ENCODE measurements at regions not wholly inside any gene's neighbourhood (a gene's known extent, or its start where the extent isn't known, plus 50 kb on each side); places are given as distances from the start of the nearest gene placed in this dataset.

DNA sequence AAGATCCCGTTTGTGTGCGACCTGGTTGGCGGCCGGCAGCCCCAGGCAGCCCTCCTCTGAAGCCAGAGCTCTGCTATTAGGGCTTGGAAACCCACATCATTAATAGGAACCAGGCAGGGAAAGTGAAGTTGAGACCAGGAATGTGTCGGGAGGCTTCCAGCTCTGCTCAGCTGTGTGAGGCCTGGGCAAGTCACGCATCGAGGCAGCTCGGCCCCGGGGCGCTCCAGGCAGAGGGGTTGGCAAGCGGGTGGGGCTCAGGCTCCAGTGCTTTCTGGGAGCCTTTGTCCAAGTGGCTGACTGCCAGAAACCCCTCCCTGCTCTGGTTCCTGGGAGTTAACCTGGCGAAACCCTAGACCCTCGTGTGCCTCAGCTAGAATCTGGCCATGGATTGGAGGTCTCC is 1151.7 kb downstream of the VRK1 start:
- no peak overlapping the region for H3K27ac Mint-ChIP-seq

DNA sequence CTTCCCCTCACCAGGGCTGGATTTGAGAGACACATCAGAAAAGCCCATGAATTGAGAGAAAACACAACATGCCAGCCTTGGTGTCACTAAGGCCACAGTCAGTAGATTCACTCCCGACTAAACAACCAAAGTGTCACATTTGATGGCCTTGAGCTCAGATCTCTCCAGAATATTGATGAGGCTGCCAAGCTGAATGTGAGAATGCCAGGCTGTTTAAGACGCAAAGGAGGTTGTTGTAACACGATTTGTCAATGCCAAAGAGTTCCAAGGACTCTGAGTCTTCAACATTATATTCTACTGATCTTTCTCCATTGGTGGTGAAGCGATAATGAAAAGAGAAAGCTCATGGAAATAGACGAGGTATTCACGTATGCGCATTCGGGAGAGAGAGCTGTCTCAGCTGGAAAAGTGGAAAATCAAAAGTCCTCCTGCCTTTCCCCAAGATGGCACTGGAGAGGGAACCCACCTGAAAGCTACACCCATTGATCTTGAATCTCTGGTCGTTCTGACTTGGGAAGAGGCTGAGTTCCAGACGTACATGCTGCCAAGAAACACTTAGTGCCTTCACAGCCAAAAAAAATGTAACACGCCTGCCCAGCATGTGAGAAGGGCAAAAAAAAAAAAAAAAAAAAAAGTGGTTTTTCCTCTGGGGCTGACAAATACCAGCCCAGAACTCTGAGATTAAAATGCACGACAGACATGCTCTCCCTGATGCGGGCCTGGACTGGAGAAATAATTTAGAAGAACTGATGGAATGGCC is 1159.6 kb downstream of the VRK1 start:
- CTCF ChIA-PET: no interaction called here
- intact Hi-C loops (cut with micrococcal nuclease): no loop called here
- Mint-ChIP-seq H3K27me3 (ENCODE audit: low read depth) (no peaks in the 10 kb centered on the region), H3K27ac (no peak overlapping the region), H3K36me3 (ENCODE audit: low read depth) (peaks cover 65% of the 10 kb centered on the region), H3K4me3 (no peak overlapping the region), H3K4me1 (ENCODE audit: low read depth) (peaks cover 27% of the 10 kb centered on the region), H3K9me3 (peaks cover 10% of the 10 kb centered on the region)
- DNase-seq: no peak

More for the DNA sequence above, 1151.7 kb downstream of the VRK1 start:
- peaks cover 52% of the 10 kb centered on the region for H3K4me1 Mint-ChIP-seq (ENCODE audit: low read depth)
- H3K36me3 Mint-ChIP-seq (ENCODE audit: low read depth): peaks cover 27% of the 10 kb centered on the region
- no peak for DNase-seq
- intact Hi-C loops (cut with micrococcal nuclease): no loop called here
- H3K4me3 Mint-ChIP-seq: no peak overlapping the region
- H3K9me3 Mint-ChIP-seq: no peaks in the 10 kb centered on the region
- H3K27me3 Mint-ChIP-seq (ENCODE audit: low read depth): no peaks in the 10 kb centered on the region
- CTCF ChIA-PET: no interaction called here

- peaks cover 28% of the 10 kb centered on the region for H3K4me1 Mint-ChIP-seq (ENCODE audit: low read depth)
- peaks cover 72% of the 10 kb centered on the region for H3K36me3 Mint-ChIP-seq (ENCODE audit: low read depth)
- peaks cover 10% of the 10 kb centered on the region for H3K9me3 Mint-ChIP-seq
- no peak overlapping the region for H3K4me3 Mint-ChIP-seq
- H3K27ac Mint-ChIP-seq: no peak overlapping the region
- CTCF ChIA-PET: interaction anchor here (0.5 kb wide), 1 partner anchor 340 kb away, joined by 3 read pairs; no protein-coding TSS in a partner anchor
- no peaks in the 10 kb centered on the region for H3K27me3 Mint-ChIP-seq (ENCODE audit: low read depth)
- intact Hi-C loops (cut with micrococcal nuclease): no loop called here
- DNase-seq: no peak
These were observed 1162.1 kb downstream of the VRK1 start for GRCh38 chr14:97959251-97959650.

GRCh38 chr14:97960436-97960835 is 1163.3 kb downstream of the VRK1 start:
- no peak overlapping the region for H3K4me3 Mint-ChIP-seq
- peaks cover 29% of the 10 kb centered on the region for H3K4me1 Mint-ChIP-seq (ENCODE audit: low read depth)
- CTCF ChIA-PET: no interaction called here
- peaks cover 10% of the 10 kb centered on the region for H3K9me3 Mint-ChIP-seq
- H3K36me3 Mint-ChIP-seq (ENCODE audit: low read depth): peaks cover 72% of the 10 kb centered on the region
- no peak for DNase-seq
- intact Hi-C loops (cut with micrococcal nuclease): no loop called here
- no peak overlapping the region for H3K27ac Mint-ChIP-seq
- H3K27me3 Mint-ChIP-seq (ENCODE audit: low read depth): no peaks in the 10 kb centered on the region

DNA sequence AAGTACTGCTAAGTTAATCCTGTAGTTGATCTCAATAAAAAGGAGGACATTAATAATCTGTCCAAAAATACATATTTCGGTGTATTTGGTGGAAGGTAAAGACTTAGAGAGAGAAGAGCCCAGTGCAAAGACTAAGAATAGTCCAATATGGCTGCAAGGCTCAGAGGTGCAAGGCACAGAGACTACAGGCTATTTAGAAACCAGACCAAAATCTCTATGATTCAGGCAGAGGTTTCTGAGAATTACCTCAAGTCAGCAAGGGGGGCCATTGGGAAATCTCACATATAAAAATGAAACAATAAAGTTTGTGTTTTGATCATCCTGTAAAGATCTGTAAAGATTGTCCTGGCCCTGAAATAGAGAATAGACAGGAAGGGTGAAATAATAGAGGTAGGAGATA is 1173.0 kb downstream of the VRK1 start:
- H3K4me3 Mint-ChIP-seq: no peak overlapping the region
- peak overlapping the region; percentile 85 for H3K27ac Mint-ChIP-seq

DNA sequence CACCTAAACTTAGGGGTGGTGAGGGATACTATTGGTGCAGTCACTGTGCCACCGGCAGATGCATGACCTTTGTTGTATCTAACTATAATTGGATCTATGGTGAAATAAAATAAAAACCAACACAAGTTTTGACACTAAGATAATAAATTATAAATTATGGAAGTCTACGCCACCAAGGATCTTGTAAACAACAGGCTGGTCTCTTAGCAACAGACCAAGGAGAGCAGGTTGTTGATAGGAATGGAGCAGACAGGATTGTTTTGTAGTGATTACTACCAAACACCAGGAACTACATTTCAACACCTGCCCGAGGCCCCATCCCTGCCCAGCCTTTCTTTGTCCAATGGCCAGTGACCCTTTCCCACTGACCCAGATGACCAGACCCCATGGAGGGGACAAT is 1178.0 kb downstream of the VRK1 start:
- H3K27ac Mint-ChIP-seq: peak overlapping the region; percentile 96
- H3K9me3 Mint-ChIP-seq: peaks cover 4% of the 10 kb centered on the region
- peak overlapping the region; percentile 82 for H3K4me3 Mint-ChIP-seq
- no peak for DNase-seq
- CTCF ChIA-PET: interaction anchor here (1.1 kb wide), 1 partner anchor 164 kb away, joined by 4 read pairs; no protein-coding TSS in a partner anchor
- H3K27me3 Mint-ChIP-seq (ENCODE audit: low read depth): no peaks in the 10 kb centered on the region
- peaks cover 66% of the 10 kb centered on the region for H3K4me1 Mint-ChIP-seq (ENCODE audit: low read depth)
- intact Hi-C loops (cut with micrococcal nuclease): loop anchor here (5.0 to 10.0 kb wide), 8 partner anchors 108 to 1217 kb away; no protein-coding TSS in a partner anchor
- H3K36me3 Mint-ChIP-seq (ENCODE audit: low read depth): peaks cover 69% of the 10 kb centered on the region

More for the DNA sequence above, 1173.0 kb downstream of the VRK1 start:
- H3K36me3 Mint-ChIP-seq (ENCODE audit: low read depth): peaks cover 89% of the 10 kb centered on the region
- peaks cover 88% of the 10 kb centered on the region for H3K4me1 Mint-ChIP-seq (ENCODE audit: low read depth)
- CTCF ChIA-PET: no interaction called here
- H3K27me3 Mint-ChIP-seq (ENCODE audit: low read depth): no peaks in the 10 kb centered on the region
- peaks cover 15% of the 10 kb centered on the region for H3K9me3 Mint-ChIP-seq
- peak; percentile 23 for DNase-seq
- intact Hi-C loops (cut with micrococcal nuclease): loop anchor here (10.0 kb wide), 2 partner anchors 365 to 575 kb away; no protein-coding TSS in a partner anchor

- Mint-ChIP-seq H3K4me3 (peak overlapping the region; percentile 82), H3K36me3 (ENCODE audit: low read depth) (peaks cover 61% of the 10 kb centered on the region), H3K27ac (peak overlapping the region; percentile 96), H3K27me3 (ENCODE audit: low read depth) (no peaks in the 10 kb centered on the region), H3K4me1 (ENCODE audit: low read depth) (peaks cover 65% of the 10 kb centered on the region), H3K9me3 (no peaks in the 10 kb centered on the region)
- DNase-seq: no peak
- CTCF ChIA-PET: interaction anchor here (0.6 to 6.3 kb wide), 2 partner anchors 162 to 353 kb away, joined by 3 to 95 read pairs; no protein-coding TSS in a partner anchor
- intact Hi-C loops (cut with micrococcal nuclease): loop anchor here (5.0 to 10.0 kb wide), 8 partner anchors 109 to 1216 kb away; no protein-coding TSS in a partner anchor
These were observed 1178.8 kb downstream of the VRK1 start for GRCh38 chr14:97975962-97976361.

GRCh38 chr14:97976861-97977260 is 1179.7 kb downstream of the VRK1 start:
- Mint-ChIP-seq H3K27ac (peak overlapping the region; percentile 96), H3K27me3 (ENCODE audit: low read depth) (no peaks in the 10 kb centered on the region), H3K36me3 (ENCODE audit: low read depth) (peaks cover 52% of the 10 kb centered on the region), H3K9me3 (no peaks in the 10 kb centered on the region), H3K4me1 (ENCODE audit: low read depth) (peaks cover 65% of the 10 kb centered on the region), H3K4me3 (peak overlapping the region; percentile 82)
- intact Hi-C loops (cut with micrococcal nuclease): loop anchor here (5.0 to 10.0 kb wide), 8 partner anchors 110 to 1215 kb away; no protein-coding TSS in a partner anchor
- CTCF ChIA-PET: interaction anchor here (0.6 to 6.3 kb wide), 4 partner anchors 39 to 354 kb away, joined by 3 to 95 read pairs (median 9); no protein-coding TSS in a partner anchor
- no peak for DNase-seq

DNA sequence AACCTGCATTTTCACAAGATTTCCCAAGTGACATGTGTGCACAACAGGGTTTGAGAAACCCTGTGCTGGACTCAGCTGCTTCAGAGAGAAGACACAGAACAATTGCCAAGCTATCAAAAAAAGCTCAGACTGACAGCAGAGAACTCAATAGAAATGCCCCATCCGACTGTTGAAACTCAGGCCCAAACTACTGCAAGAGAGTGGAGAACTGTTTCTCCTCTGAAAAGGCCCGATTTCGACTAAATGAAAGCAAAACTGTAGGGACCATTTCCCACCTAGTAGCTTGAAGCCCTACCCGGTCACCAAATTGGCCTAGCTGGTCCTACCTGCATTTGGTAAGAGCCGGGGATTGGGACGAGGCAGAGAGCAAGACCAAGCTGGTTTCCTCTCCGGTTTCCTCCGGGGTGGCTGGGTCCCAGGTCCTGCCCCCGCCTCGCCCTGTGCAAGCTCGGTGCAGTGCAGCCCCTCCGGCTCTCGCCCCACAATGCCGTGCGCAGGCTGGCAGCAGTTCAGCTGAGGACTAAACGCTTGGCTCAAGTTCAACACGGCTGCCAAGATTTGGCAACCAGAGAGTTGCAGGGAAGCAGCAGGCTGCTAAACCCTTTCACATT is 1180.6 kb downstream of the VRK1 start:
- peaks cover 56% of the 10 kb centered on the region for H3K4me1 Mint-ChIP-seq (ENCODE audit: low read depth)
- peak overlapping the region; percentile 96 for H3K27ac Mint-ChIP-seq
- H3K9me3 Mint-ChIP-seq: no peaks in the 10 kb centered on the region
- CTCF ChIA-PET: interaction anchor here (0.5 to 6.3 kb wide), 27 partner anchors 13 to 635 kb away, joined by 3 to 95 read pairs (median 4); no protein-coding TSS in a partner anchor
- intact Hi-C loops (cut with micrococcal nuclease): loop anchor here (1.0 to 10.0 kb wide), 20 partner anchors 17 to 1295 kb away; partner anchors contain the start of gene BCL11B
- H3K4me3 Mint-ChIP-seq: peak overlapping the region; percentile 82
- H3K27me3 Mint-ChIP-seq (ENCODE audit: low read depth): no peaks in the 10 kb centered on the region
- peaks cover 45% of the 10 kb centered on the region for H3K36me3 Mint-ChIP-seq (ENCODE audit: low read depth)
- peak; percentile 90 for DNase-seq

- CTCF ChIA-PET: interaction anchor here (0.5 to 6.3 kb wide), 34 partner anchors 12 to 635 kb away, joined by 3 to 95 read pairs (median 4); no protein-coding TSS in a partner anchor
- DNase-seq: peak; percentile 96
- Mint-ChIP-seq H3K4me3 (peak overlapping the region; percentile 82), H3K27me3 (ENCODE audit: low read depth) (no peaks in the 10 kb centered on the region), H3K27ac (peak overlapping the region; percentile 96), H3K9me3 (no peaks in the 10 kb centered on the region), H3K4me1 (ENCODE audit: low read depth) (peaks cover 56% of the 10 kb centered on the region), H3K36me3 (ENCODE audit: low read depth) (peaks cover 41% of the 10 kb centered on the region)
- intact Hi-C loops (cut with micrococcal nuclease): loop anchor here (1.0 to 10.0 kb wide), 20 partner anchors 16 to 1294 kb away; partner anchors contain the start of gene BCL11B
These were observed 1181.2 kb downstream of the VRK1 start for GRCh38 chr14:97978341-97978740.

GRCh38 chr14:97993508-97994019 is 1196.4 kb downstream of the VRK1 start:
- H3K4me3 Mint-ChIP-seq: peak overlapping the region; percentile 70
- DNase-seq: no peak
- peak overlapping the region; percentile 100 for H3K27ac Mint-ChIP-seq
- CTCF ChIA-PET: interaction anchor here (0.6 to 2.5 kb wide), 5 partner anchors 12 to 146 kb away, joined by 3 to 16 read pairs (median 4); no protein-coding TSS in a partner anchor
- peaks cover 2% of the 10 kb centered on the region for H3K36me3 Mint-ChIP-seq (ENCODE audit: low read depth)
- H3K27me3 Mint-ChIP-seq (ENCODE audit: low read depth): no peaks in the 10 kb centered on the region
- no peaks in the 10 kb centered on the region for H3K9me3 Mint-ChIP-seq
- peaks cover 76% of the 10 kb centered on the region for H3K4me1 Mint-ChIP-seq (ENCODE audit: low read depth)
- intact Hi-C loops (cut with micrococcal nuclease): loop anchor here (1.0 to 5.0 kb wide), 8 partner anchors 15 to 239 kb away; no protein-coding TSS in a partner anchor

All from activated naive CD4-positive, alpha-beta T cell treated with anti-CD3 and anti-CD28 coated beads for 36 hours (primary cell).